Epithelial cell of proximal tubule (primary cell): ENCODE measurements at regions not wholly inside any gene's neighbourhood (a gene's known extent, or its start where the extent isn't known, plus 50 kb on each side); places are given as distances from the start of the nearest gene placed in this dataset.
A peak's percentile ranks its signal among the peaks of the same experiment; 100 is the strongest.
"Not testable (repeated sequence)": the region's sequence is repeated elsewhere in the genome, so short reads cannot be mapped to it uniquely, and the experiment has no call there.

Experiments
- DNase-seq: peaks from one replicate; pipeline ENCODE4 v3.0.0-alpha.2; 2011; ENCODE audit warnings: low read depth
- H3K4me3 ChIP-seq: 2 replicates; pipeline ENCODE4 v1.5.1; 2011; ENCODE audit warnings: low read depth, mild to moderate bottlenecking, low read length
- TF ChIP-seq, protein P1 (sequence below): conservative IDR thresholded peaks from 2 replicates; pipeline ENCODE4 v1.5.1; 2012; ENCODE audit warnings: low read depth, mild to moderate bottlenecking, low read length

DNA sequence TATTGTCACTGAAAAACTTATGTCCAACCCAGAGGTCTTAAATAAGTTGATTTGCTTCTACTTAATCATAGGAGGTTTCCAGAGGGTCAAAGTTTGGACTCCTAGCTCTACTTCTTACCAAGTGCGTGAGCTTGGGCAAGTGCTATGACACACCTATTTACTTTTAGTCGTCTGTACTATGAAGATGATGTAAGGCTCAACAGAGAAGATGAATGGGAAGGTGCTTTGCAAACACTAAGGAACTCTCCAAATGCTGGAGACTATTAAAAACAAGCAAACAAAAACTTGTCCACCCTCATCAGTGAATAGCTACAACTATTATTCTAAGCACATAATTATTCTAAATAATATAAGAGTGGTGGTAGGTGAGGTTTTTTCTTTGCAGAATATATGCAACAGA is 232.3 kb upstream of the USP24 start:
- H3K4me3 ChIP-seq: no peak overlapping the region
- DNase-seq: no peak

GRCh38 chr1:55446351-55446750 is 231.2 kb upstream of the USP24 start:
- no peak overlapping the region for H3K4me3 ChIP-seq
- no peak for DNase-seq
- TF ChIP-seq, protein P1, sequence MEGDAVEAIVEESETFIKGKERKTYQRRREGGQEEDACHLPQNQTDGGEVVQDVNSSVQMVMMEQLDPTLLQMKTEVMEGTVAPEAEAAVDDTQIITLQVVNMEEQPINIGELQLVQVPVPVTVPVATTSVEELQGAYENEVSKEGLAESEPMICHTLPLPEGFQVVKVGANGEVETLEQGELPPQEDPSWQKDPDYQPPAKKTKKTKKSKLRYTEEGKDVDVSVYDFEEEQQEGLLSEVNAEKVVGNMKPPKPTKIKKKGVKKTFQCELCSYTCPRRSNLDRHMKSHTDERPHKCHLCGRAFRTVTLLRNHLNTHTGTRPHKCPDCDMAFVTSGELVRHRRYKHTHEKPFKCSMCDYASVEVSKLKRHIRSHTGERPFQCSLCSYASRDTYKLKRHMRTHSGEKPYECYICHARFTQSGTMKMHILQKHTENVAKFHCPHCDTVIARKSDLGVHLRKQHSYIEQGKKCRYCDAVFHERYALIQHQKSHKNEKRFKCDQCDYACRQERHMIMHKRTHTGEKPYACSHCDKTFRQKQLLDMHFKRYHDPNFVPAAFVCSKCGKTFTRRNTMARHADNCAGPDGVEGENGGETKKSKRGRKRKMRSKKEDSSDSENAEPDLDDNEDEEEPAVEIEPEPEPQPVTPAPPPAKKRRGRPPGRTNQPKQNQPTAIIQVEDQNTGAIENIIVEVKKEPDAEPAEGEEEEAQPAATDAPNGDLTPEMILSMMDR: no peak

More for the DNA sequence above, 232.3 kb upstream of the USP24 start:
- TF ChIP-seq, protein P1: no peak

- no peak for DNase-seq
- TF ChIP-seq, protein P1: no peak
- no peak overlapping the region for H3K4me3 ChIP-seq
Measured at GRCh38 chr1:55445416-55445815, 230.3 kb upstream of the USP24 start.

DNA sequence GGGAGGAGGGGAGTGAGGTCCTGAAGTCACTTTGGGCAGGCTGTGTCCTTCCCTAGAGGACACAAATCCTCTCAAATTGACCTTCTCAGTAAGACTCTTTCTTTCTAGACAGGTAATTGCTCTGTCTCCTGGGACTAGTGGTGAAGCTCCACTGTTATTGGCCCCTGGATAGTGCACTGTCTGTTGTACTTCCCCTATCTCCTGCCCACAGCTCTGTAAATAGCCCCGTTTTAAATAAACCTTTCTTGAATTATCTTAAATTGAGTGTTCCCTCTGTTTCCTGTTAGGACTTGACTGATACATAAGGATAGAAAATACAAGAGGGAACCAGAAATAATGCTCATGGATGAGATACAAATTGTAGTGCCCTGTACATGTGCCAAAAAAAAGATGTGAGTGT is 229.5 kb upstream of the USP24 start:
- TF ChIP-seq, protein P1: no peak
- no peak for DNase-seq
- H3K4me3 ChIP-seq: no peak overlapping the region

DNA sequence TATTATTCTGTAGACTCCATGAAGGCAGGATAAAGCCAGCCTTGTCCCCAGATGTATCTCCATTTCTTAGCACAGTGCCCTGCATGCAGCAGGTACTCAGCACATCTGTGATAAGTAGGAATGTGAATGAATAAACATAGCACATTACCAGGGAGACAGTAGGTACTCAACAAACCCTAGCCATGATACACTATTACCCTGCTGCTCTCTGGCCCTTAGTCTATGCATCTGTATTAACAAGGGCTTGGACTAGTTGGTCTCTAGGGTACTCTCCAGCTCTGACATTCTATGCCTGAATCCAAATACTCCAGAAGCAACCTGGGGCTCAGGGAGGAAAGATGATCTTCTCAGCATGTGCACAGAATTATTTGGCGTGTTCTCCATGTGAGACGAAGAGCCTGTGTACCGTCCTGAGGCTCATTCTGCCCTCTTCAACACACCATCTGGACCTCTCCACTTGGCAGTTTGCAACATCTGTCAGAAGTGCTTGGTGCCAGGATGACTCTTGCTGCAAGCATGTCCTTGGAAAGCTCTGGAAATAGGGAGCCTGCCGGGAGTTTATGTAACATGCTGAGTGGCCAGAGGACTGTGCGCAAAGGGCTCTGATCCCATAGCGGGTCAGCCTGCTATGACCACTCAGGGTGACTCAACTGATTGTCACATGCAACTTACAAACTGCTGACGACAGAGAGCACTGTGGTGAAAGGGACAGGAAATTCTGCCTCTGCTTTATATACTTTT is 228.2 kb upstream of the USP24 start:
- no peak overlapping the region for H3K4me3 ChIP-seq
- TF ChIP-seq, protein P1: no peak
- peak; percentile 86 for DNase-seq

DNA sequence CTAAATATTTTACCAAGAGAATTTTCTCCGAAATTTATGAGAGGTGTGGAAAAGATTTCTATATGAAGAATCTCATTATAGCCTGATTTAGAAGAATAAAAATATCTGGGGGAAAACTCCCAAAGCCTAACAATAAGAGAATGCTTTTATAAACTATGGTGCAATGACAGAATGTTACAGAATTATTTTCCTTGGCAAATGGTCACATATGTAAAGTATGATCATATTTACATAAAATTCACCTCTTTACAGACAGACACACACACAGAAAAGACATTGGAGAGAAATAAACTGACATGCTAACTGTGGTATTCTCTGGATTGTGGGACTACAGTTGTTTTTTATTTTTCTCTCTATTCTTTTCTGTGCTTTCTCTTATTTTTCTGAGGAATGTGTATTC is 226.3 kb upstream of the USP24 start:
- DNase-seq: no peak
- TF ChIP-seq, protein P1: no peak
- H3K4me3 ChIP-seq: no peak overlapping the region

DNA sequence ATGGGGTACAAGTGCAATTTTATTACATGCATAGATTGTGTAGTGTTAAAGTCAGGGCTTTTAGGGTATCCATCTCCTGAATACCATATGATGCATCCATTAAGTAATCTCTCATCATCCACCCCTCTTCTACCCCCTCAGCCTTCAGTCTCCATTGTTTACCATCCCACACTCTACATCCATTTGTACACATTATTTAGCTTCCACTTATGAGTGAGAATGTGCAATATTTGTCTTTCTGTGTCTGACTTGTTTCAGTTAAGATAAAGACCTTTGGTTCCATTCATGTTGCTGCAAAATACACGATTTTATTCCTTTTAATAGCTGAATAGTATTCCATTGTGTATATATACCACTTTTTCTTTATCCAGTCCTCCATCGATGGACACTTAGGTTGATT is 222.5 kb upstream of the USP24 start:
- TF ChIP-seq, protein P1: no peak
- no peak overlapping the region for H3K4me3 ChIP-seq
- no peak for DNase-seq

DNA sequence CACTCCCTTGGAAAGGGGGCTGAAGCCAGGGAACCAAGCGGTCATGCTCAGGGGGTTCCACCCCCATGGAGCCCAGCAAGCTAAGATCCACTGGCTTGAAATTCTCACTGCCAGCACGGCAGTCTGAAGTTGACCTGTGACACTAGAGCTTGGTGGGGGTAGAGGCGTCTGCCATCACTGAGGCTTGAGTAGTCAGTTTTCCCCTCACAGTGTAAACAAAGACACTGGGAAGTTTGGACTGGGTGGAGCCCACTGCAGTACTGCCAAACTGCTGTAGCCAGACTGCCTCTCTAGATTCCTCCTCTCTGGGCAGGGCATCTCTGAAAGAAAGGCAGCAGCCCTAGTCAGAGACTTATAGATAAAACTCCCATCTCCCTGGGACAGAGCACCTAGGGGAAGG is 215.6 kb upstream of the USP24 start:
- not testable (repeated sequence) for H3K4me3 ChIP-seq, DNase-seq

DNA sequence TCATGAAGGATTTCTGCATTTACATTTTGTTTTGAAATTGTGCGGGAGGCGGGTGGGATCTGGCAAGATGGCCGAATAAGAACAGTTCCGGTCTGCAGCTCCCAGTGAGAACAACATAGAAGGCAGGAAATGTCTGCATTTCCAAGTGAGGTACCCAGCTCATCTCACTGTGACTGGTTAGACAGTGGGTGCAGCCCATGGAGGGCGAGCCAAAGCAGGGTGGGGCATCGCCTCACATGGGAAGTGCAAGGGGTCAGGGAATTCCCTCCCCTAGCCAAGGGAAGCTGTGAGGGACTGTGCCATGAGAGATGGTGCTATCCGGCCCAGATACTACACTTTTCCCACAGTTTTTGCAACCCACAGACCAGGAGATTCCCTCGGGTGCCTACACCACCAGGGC is 215.0 kb upstream of the USP24 start:
- H3K4me3 ChIP-seq, DNase-seq: not testable (repeated sequence)
